CD4-positive, alpha-beta T cell treated with Interferon gamma for 1 hour (primary cell): ENCODE measurements at regions not wholly inside any gene's neighbourhood (a gene's known extent, or its start where the extent isn't known, plus 50 kb on each side); places are given as distances from the start of the nearest gene placed in this dataset.
"Not testable (repeated sequence)": the region's sequence is repeated elsewhere in the genome, so short reads cannot be mapped to it uniquely, and the experiment has no call there.

ENCODE experiments used
- DNase-seq: peaks from one replicate; pipeline ENCODE4 v3.0.0-alpha.2; 2020

DNA sequence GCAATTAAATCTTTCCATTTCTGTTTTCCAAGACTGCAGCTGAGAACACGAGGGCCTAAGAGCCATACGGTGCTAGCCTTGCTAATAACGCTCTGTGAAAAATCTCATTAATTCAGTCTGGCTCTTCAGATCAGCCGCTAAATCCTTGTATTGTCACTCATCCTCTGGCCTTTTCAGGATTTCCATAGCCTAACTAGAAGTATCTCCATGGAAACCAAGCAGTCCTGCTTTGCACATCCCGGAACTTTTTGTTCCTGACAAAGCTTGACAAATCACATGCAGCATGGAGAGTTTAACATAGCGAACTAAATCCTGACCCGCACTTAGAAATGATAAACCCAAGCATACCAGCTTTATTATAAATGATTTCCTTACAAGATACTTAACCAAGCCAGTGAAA is 383.7 kb downstream of the CD83 start:
- no peak for DNase-seq

DNA sequence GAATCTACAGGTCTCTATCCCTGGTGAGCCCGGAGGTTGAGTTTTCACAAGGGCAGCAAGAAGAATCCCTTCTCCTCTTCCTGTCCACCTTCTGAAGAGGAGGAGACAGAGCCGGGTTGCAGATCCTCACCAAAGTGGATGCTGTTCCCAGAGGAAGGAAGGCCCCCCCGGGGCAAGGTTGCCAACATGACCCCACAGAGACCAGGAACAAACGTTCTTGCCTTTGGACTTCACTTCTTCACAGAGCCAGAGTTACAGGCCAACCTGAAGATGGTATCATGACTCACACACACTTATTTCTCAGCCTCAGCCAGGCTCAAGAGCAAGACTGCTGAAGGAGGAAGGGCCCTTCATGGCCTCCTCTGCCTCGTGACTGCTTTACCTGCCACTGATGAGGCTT is 384.3 kb downstream of the CD83 start:
- no peak for DNase-seq

DNA sequence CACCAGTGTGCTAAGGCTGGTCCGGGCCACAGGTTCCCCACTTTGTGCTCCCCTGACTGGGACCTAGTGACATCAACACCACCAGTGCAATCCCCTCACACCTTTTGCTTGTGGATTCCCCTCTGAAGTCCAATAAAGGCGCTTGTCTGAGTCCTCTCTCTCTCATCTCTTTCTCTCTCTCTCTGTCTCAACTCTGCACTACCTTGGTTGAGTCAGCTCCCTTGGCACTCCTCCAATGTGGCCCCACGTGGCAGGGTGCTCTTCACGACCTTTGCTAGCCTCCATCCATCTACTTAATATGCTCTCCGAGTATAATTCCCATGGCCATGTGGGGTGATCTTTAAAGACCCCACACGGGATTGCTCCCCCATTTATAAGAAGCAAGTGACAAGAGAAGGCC is 385.0 kb downstream of the CD83 start:
- DNase-seq: no peak

DNA sequence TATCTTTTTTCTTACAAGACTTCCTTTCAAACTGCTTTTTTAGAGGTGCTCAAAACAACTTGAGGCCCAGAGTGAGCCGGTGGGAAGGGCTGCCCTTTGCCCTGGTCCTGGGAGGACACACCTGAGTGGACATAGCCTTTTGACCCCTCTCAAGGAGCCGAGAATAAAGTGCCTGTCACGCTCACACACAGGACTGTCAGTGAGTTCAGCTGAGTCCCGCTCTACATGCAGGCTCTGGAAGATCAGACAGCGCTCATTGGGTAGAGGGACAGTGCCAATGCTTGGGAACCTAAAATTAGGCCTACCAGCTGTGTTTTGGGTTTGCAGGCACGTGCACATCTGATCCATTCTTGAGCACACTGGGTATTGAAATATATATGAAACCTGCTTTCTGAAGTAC is 387.8 kb downstream of the CD83 start:
- no peak for DNase-seq

DNA sequence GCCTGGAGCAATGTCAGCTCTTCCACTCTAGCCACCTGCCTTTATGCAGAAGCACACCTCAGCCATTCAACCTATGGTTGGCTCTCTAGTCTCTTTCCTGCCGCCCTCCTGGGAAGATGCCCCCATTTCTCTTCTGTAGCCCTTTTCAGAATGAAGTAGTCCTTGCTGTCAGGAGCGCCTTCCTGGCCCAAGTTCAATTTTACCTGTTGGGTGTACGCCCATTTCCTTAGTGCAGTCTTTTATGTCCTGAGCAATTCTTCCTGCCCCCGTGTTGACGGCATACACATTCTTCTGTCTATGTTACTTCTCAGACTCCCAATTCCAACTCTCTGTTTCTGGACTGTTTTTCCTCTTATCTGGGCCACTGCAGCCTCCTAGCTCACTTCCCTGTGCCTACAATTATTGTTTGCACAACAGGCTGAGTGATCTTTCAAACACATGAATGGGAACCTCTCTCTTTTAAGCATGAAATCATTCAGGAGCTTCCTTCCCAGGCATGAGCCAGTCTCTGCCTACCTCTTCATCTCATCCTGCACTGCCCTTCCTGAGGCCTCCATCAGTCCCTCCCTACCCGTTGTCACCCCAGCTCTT is 389.2 kb downstream of the CD83 start:
- DNase-seq: no peak

DNA sequence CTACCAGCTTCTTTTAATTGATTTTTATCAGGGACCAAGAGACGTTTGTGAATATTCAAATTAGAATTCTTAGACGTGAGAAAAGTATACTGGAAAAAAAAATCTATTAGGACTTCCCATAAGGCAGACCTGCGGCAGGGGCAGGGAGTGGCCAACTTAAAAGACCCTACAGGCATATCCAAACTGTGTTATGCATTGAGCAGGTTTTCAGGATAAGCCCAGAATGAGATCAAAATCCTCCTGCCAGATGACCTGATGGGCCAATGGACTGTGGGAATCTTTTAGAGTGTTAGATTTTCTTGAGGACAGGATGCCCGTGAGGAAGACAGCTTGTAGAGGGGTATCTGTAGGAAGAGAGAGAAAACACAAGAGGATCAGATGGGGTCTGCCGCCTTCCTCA is 391.5 kb downstream of the CD83 start:
- DNase-seq: no peak

DNA sequence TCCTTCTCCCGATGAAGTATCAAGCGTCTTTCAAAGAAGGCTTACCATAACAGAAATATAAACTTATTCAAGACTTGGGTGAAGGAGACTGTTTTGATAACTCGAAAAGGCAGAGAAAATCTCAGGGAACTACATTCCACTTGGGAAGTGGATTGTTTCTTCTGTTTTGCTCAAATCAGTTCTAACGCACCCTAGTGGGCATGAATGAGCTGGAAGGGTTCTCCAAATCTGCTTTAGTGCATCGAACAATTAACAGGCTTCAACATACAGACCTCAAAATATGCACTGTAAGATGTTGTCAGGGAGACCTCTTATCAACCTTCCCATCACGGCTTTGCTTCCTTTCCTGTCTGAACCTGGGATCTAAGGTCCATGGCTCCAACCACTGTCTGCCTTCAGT is 392.5 kb downstream of the CD83 start:
- DNase-seq: no peak

DNA sequence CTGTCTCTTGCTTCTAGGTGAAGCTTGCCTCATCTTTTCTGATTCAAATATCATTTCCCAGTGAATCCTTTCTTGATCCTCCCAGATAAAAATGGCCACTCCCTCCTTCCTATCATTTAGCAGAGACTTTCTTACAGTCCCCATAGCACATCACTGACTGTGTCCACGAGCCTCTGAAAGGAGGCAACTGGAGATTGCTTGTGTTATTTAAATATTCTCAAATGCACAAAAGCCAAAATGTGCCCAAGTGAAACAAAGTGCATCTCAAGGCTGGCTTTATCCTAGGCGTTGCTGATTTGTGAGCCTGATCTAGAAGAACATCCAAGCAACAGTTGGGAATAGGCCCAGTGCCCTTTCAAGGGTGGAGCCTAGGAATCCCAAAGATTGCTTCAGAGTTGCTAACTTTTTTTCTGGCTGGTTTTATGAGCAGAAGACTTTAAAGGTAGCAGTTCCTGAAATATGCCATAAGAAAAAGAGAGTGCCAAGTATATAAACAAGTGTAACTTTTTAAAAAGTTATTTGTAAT is 393.6 kb downstream of the CD83 start:
- no peak for DNase-seq

DNA sequence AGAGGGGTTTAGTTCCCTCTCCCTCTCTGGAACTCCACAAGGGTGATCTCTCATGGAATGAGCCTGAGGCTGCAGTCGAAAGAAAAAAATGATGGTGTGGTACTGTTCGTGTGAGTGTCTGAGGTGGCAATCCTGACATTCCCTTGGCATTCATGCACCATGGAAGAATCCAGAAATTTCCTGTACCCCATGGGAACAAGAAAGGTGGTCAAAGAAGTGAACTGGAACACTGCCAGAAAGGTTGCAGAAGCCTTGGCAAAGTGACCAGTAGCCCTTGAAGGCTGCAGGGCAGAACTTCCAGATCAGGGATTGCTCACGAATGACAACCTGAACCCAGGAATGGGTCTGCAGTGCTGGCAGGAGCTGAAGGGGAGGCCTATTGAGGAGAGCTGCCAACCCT is 394.7 kb downstream of the CD83 start:
- no peak for DNase-seq

DNA sequence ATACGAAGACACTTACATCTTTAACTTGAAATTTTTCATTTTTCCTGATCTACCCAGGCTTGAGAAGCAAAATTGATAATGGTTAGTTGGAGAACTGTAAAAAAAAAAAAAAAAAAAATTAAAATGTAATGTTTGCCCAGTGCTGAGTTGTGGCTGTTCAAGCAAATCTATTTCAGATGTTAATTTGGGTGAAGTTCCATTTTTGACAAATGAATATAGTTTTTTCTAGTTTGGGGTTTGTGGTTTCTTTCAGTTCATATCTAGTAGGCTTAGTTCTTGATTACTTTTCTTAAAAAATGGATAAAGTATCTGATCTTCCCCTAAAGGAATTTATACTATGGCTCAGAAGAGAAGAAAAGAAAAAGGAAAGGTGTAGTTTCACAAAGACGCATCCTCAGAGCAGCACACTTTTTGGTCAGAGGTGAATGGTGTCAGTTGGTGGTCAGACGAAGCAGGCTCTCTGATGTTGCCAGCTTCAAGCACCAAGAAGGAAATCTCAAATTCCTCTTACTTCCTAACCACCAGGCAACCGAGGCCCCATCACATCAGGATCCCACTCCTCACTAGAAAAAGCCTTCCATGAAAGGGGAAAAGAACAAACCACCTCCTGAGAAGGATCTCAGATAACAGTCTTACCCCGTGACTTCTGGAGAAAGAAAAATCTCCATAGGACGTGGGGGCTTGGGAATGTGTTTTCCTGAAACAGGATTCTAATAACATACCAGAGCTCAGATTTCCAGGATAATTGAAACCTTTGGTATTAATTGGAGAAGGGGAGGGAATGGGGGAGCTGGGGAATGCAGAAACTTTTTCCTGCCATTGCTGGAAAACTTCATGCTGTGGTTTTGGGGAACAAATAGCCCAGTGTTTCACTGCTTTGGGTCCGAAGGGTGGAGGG is 396.2 kb downstream of the CD83 start:
- DNase-seq: no peak

DNA sequence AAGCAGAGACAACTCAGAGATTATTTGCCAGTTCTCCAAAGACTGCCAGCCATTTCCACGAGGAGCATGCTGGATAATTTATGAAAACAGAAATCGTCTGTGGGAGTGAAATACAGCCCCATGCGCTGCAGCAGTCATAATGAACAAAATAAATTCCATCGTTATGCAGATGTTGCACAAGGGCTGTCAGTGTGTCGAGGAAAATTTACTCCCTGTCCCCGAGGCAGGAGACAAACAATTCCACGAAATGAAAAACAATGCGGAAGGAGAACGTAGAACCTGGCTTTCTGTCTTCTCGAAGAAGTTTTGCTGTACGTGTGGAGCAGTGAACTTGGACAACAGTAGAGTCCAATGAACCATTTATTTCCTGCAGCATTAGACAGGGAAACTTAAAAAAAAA is 399.4 kb downstream of the CD83 start:
- DNase-seq: no peak

DNA sequence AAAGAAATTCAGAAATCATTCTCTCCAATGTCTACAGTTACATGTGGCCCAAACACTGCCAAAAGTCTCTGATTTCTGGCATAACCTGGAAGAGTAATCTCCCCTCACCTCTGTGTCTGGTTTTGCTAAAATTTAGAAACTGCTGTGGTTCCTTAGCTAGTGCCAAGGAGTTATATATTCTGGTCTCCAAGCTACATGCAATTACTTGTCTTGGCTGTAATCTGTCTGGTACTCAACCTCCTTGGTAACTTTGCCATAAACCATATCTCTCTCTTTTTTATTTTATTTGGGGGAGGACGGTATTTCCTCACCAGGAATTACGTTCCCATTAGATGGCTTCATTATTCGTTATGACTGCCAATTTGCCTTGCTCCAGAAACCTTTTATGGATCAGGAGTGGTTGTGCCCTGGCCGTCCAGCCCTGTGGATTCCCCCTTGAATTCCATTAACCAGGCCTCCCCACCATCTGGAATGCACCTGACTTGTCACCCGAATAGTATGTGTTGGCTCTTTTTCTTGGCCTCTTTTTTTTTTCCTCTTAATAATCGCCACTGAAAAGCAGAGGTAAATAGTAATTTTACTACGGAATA is 400.0 kb downstream of the CD83 start:
- DNase-seq: no peak

DNA sequence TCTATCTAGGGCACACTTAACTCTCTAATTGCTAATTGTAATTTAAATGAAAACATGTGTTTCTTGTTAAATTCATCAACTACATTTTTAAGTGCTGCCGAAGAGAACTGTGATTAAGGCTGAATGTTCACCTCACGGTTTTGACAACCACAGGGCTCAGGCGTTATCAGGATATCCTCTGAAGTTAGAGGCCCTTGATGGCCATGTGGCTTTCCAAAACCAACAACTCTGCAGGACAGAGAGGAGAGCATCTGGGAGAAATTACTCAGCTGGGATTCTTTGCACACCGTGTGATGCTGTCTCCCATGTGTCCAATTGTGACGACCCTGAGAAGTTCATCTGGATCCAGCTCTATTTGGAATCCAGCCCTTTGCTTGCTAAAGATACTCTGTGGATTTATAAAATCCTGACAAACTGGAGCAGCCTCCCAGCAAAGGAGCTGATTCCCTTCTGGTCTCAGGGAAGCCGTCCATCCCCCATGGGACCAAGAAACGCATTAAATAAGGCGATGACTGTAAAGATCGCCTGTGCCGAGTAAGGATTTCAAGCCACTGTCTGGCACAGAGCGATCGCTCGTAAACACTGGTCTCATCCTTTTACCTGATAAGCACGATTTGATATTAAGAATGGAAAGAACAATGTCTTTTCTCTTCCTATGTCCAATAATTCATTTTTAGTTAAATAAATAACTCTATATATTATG is 401.1 kb downstream of the CD83 start:
- no peak for DNase-seq

DNA sequence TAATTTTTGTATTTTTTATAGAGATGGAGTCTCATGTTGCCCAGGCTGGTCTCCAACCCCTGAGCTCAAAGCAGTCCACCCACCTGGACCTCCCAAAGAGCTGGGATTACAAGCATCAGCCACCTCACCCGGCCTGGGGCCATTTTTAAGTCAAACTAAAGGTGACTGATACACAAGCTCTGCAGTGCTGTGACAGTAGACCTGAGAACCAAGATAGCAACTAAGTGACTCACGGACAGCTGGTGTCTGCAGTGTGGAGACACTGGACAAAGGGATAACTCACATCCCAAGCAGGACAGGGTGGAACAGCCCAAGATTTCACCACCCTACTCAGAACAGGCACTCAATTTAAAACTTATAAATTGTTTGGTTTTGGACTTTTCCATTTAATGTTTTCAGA is 402.5 kb downstream of the CD83 start:
- DNase-seq: no peak

DNA sequence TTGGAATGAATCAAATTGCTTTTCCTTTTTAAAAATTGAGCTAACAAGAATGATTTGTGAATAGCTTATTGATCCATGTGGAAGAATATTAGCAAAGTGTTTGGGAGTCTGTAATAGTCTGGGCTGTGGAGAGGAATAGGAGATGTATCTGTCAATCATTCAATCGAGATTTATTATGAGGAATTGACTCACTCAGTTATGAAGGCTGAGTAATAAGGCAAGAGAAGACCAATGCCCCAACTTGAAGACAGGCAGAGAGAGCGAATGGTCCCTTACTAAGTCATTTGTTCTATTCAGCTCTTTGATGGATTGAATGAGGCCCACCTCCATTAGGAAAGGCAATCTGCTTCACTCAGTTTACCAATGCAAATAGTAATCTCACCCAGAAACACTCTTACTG is 403.0 kb downstream of the CD83 start:
- DNase-seq: no peak

DNA sequence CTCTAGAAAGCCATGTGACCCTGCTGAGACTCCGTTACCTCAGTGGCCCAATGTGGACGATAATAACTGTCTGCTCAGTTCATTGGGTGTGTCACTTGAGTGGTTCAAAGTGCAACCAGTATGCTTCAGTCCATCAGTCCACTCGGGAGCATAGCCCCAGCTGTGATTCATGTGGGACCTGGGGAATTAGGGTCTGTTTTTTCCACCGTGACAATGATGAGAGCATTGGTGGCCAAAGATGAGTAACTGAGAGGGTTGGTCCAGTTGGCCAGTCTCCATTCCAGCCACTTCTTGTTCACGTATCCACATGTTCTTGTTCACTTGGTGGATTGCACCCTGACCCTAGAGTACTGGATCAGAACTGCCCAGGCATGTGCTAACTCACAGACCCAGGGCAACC is 403.6 kb downstream of the CD83 start:
- DNase-seq: no peak

DNA sequence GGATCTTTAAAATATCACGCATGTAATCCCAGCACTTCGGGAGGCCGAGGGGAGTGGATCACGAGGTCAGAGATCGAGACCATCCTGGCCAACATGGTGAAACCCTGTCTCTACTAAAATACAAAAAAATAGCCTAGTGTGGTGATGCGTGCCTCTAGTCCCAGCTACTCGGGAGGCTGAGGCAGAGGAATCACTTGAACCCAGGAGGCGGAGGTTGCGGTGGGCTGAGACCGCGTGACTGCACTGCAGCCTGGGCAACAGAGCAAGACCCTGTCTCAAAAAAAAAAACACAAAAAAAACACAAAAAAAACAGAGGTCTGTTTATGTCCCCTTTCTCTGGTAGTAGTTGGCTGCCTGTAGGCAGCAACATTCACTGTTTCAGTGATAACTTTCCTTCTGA is 404.3 kb downstream of the CD83 start:
- DNase-seq: not testable (repeated sequence)

DNA sequence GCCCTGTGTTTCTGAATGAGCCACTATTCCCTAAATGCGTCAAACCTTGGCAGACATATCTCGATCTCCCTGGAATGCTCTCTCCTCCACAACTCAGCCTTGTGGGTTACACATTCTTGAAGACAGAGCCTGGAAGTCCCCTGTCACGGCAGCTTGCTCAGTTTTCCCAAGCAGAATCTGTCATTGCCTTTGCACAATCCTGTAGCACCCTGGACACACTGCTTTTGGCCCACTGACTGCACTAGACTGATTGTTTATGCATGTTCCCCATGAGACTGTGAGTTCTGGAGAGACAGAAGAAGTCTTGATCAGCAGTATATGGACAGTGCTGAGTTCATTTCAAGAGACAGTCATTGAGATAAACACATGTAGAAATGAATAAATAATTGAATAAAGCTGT is 406.7 kb downstream of the CD83 start:
- no peak for DNase-seq

DNA sequence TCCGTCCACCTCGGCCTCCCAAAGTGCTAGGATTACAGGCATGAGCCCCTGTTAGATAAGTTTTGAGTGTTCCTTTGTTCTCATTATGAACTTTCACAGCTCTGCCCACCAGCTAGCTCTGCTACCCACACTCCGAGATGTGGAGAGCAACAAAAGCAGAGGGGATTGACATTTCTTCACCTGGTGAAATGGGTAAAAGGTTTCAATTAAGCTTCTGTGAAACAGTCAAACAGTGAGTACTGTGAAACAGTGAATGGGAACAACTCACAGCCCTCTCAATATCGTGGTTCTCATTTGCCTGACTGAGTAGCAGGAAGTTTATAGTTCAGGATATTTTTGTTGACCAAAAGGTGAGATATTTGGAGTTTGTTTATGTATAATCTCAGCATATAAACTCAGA is 412.8 kb downstream of the CD83 start:
- DNase-seq: no peak

DNA sequence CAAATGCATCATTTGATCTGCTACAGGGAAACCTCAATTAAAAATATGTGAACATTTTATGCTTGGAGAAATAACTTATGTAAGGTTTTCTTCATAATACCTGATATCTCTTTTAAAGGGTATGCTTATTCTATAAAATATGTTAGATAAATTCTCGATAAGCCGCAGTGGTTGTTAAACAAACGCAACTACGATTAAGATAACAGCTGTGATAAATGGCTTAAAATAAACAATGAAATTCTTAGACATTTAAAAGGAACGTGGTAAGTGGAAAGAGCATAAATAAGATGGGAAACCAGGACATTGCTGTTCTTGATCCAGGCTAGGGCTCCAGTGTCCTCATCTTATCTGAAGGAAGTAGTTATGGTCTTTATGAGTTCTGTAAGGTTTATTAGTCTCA is 415.9 kb downstream of the CD83 start:
- DNase-seq: no peak

DNA sequence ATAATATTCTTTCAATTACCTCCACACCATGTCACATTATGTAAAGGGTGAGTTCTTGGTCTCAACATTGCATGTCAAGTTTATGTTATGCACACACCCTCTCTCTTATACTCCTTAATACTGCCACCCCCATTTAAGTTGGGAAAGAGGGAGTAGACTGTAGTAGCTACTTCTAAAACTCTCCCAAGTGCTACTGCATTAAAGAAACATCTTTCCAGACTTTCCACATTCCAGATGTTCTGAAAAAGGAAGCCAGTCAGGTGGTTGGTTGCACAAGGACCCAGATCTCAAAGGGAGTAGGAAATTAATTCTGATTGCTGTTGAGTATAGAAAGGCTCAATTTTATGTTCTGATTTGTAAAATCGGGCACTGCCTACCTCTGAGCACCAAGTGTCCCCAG is 419.5 kb downstream of the CD83 start:
- DNase-seq: no peak

DNA sequence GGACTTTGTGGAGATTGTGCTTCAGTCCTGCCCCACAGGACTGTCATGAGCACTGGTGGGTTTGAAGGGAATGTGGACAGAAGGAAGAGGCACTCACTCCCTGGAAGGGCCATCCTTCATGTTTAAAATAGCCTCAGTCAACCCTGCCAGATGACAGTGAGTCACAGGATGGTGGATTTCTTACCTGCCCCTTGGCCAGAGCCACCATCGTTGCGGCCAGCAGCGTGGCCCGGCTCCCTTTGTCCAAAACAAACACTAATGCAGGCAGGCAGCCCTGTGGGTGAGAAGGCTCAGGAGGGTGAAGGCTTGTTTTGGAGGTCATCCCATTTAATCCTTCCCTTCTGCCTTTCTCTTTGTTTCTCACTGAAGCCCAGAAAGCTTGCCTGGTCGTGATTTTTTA is 422.7 kb downstream of the CD83 start:
- no peak for DNase-seq

DNA sequence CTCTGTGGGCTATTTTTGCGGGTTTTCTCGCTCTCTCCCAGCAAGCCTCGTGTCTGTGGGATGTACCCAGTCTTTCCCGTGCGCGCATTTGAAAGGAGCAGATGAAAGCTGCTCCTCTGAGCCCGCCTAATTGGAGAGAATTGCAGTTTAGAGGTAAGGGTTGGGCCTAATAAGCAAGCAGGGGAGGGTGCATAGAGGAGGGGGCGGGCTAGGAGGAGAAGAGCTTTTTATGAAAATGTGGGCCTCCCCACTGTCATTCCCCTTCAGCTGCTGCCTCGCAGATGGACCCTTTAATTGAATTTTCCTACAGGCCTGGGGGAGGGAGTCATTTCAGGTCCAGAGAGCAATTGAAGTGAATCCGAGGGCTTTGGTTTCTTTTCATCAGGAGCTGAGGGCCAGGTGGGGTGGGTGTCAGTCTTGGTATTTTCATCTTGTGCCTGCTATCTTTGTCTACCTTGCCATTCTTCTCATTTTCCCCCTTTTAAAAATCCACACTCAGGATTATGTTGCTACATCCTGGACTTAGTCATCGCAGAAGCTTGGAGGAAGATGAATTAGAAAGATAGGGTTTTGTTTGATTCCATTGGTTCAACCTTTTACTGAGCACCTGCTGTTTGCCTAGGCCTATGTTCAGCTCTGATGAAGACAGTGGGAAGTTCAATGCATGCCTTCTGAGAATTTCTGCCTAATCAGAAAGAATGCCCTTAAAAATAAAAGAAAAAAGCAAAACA is 423.4 kb downstream of the CD83 start:
- no peak for DNase-seq
